MM.1S (cell line): ENCODE measurements at regions not wholly inside any gene's neighbourhood (a gene's known extent, or its start where the extent isn't known, plus 50 kb on each side); places are given as distances from the start of the nearest gene placed in this dataset.

Experiments used
- DNase-seq: peaks from one replicate; pipeline ENCODE4 v3.0.0-alpha.2; 2015
- H2AFZ ChIP-seq: fragments of 300-600 bp; sonication (generic); 2 replicates; pipeline ENCODE4 v1.6.0; 2016; ENCODE audit warnings: antibody characterized with exemption, low read length
- H3F3A ChIP-seq: fragments of 300-600 bp; sonication (generic); 2 replicates; pipeline ENCODE4 v1.6.1; 2016; ENCODE audit warnings: mild to moderate bottlenecking, antibody characterized with exemption, low read length, moderate library complexity, mixed read lengths; ENCODE audit not compliant: insufficient read depth
- H3K27ac ChIP-seq: fragments of 300-600 bp; sonication (generic); 2 replicates; pipeline ENCODE4 v1.5.1; 2016; ENCODE audit warnings: mild to moderate bottlenecking, low read length
- H3K27me3 ChIP-seq: fragments of 300-600 bp; sonication (generic); replicated peaks from 2 replicates; pipeline ENCODE4 v1.6.0; 2016; ENCODE audit warnings: low read length; ENCODE audit not compliant: insufficient read depth
- H3K36me3 ChIP-seq: fragments of 300-600 bp; sonication (generic); replicated peaks from 2 replicates; pipeline ENCODE4 v1.6.1; 2016; ENCODE audit warnings: mild to moderate bottlenecking, low read length, mixed read lengths; ENCODE audit not compliant: insufficient read depth
- H3K4me1 ChIP-seq: fragments of 300-600 bp; sonication (generic); 2 replicates; pipeline ENCODE4 v1.6.1; 2016; ENCODE audit warnings: low read length, mixed read lengths
- H3K4me2 ChIP-seq: fragments of 300-600 bp; sonication (generic); 2 replicates; pipeline ENCODE4 v1.6.0; 2016; ENCODE audit warnings: low read depth, low read length
- H3K4me3 ChIP-seq: fragments of 300-600 bp; sonication (generic); 2 replicates; pipeline ENCODE4 v1.5.1; 2016; ENCODE audit warnings: low read length, mixed read lengths
- H3K79me2 ChIP-seq: fragments of 300-600 bp; sonication (generic); 2 replicates; pipeline ENCODE4 v1.6.1; 2016; ENCODE audit warnings: mixed run types, low read length, mixed read lengths
- H3K9ac ChIP-seq: fragments of 300-600 bp; sonication (generic); 2 replicates; pipeline ENCODE4 v1.6.1; 2016; ENCODE audit warnings: low read length, mixed read lengths
- H3K9me2 ChIP-seq: fragments of 300-600 bp; sonication (generic); replicated peaks from 2 replicates; pipeline ENCODE4 v1.6.1; 2016; ENCODE audit warnings: mild to moderate bottlenecking, low read length, mixed read lengths; ENCODE audit not compliant: insufficient read depth
- H3K9me3 ChIP-seq: fragments of 300-600 bp; sonication (generic); replicated peaks from 2 replicates; pipeline ENCODE4 v1.6.1; 2016; ENCODE audit warnings: mild to moderate bottlenecking, low read length, mixed read lengths; ENCODE audit not compliant: insufficient read depth
- H4K20me1 ChIP-seq: fragments of 300-600 bp; sonication (generic); 2 replicates; pipeline ENCODE4 v1.6.1; 2016; ENCODE audit warnings: mild to moderate bottlenecking, low read length, moderate library complexity, mixed read lengths; ENCODE audit not compliant: insufficient read depth
- CTCF ChIP-seq: fragments of 300-600 bp; sonication (generic); IDR thresholded peaks from 2 replicates; pipeline ENCODE4 v1.5.1; 2016; ENCODE audit warnings: antibody characterized with exemption, low read length, mixed read lengths
- EZH2 ChIP-seq: fragments of 300-600 bp; sonication (generic); optimal IDR thresholded peaks from 2 replicates; pipeline ENCODE3; 2017; ENCODE audit warnings: low read depth, mild to moderate bottlenecking, antibody characterized with exemption, low read length, mixed read lengths
- EZH2phosphoT487 ChIP-seq: fragments of 300-600 bp; sonication (generic); IDR thresholded peaks from 2 replicates; pipeline ENCODE4 v1.6.1; 2018; ENCODE audit warnings: antibody characterized with exemption, low read length

- no peaks in the 10 kb centered on the region for H3K4me1 ChIP-seq
- no peaks in the 10 kb centered on the region for H4K20me1 ChIP-seq
- H3K36me3 ChIP-seq: no peaks in the 10 kb centered on the region
- H3K9ac ChIP-seq: no peak overlapping the region
- no peaks in the 10 kb centered on the region for H3K27me3 ChIP-seq
- H3K9me3 ChIP-seq: no peaks in the 10 kb centered on the region
- H3K9me2 ChIP-seq: no peaks in the 10 kb centered on the region
- no peak overlapping the region for H3K27ac ChIP-seq
- DNase-seq: no peak
- TF ChIP-seq EZH2phosphoT487 (no peak), CTCF (no peak), EZH2 (no peak)
- H3K79me2 ChIP-seq: no peaks in the 10 kb centered on the region
- H3F3A ChIP-seq: no peaks in the 10 kb centered on the region
- H3K4me2 ChIP-seq: no peak overlapping the region
- no peak overlapping the region for H2AFZ ChIP-seq
- H3K4me3 ChIP-seq: no peak overlapping the region
Observed at GRCh38 chr16:79723583-79724168, 123.1 kb upstream of the MAF start.

- no peak for TF ChIP-seq CTCF
- no peak for TF ChIP-seq EZH2
- no peak for TF ChIP-seq EZH2phosphoT487
- Histone ChIP-seq H3K9me3 (no peaks in the 10 kb centered on the region), H3K36me3 (no peaks in the 10 kb centered on the region), H3F3A (no peaks in the 10 kb centered on the region), H3K27me3 (no peaks in the 10 kb centered on the region), H3K27ac (no peak overlapping the region), H3K4me2 (no peak overlapping the region), H3K79me2 (no peaks in the 10 kb centered on the region), H3K4me1 (no peaks in the 10 kb centered on the region), H3K9ac (no peak overlapping the region), H2AFZ (no peak overlapping the region), H3K9me2 (no peaks in the 10 kb centered on the region), H3K4me3 (no peak overlapping the region), H4K20me1 (no peaks in the 10 kb centered on the region)
- DNase-seq: no peak
Observed at GRCh38 chr16:79721270-79721669, 120.7 kb upstream of the MAF start.

DNA sequence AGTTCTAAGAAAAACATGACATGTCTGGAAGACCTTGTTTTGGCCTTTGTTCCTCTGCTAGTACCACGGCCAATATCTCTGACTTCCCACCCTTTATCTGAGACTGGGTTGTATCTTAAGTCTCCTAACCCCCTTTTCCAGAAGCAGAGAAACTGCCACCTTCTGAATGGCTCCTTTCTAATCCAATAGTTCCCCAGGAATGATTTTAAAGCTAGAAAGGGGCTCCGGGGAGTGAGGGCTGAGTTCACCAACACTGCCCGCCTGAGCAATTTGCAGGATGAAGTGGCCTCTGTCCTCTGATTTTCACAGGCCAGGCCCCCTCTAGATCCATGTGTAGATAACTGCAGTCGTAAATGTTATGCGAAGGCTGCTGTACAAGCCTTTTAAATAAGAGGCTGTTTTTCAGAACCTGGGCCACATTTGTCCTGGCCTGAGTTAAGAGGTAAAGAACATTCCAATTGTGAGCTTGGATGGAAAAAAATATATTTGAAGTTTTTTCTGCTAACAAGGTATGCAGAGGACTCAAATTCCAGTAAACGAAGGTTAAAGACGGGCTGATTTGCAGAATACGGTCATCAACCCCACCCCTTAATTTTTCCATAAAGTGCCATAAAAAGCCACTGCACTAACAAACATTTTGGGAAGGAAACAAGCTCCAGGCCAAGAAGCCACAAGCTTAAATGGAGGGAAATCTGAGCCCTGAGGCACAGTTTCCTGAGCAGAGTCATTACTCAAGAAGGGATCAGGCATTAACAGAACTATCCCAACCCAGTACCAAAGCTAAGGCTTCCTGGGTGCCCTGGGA lies 117.0 kb upstream of the MAF start:
- Histone ChIP-seq H3K27ac (no peak overlapping the region), H3K9ac (no peak overlapping the region), H3K9me2 (no peaks in the 10 kb centered on the region), H3F3A (no peaks in the 10 kb centered on the region), H3K9me3 (no peaks in the 10 kb centered on the region), H2AFZ (no peak overlapping the region), H3K4me3 (no peak overlapping the region), H3K79me2 (no peaks in the 10 kb centered on the region), H4K20me1 (no peaks in the 10 kb centered on the region), H3K27me3 (no peaks in the 10 kb centered on the region), H3K4me2 (no peak overlapping the region), H3K4me1 (peaks cover 6% of the 10 kb centered on the region; the same call in 1 of the 2 replicates), H3K36me3 (no peaks in the 10 kb centered on the region)
- no peak for DNase-seq
- no peak for TF ChIP-seq CTCF
- no peak for TF ChIP-seq EZH2
- no peak for TF ChIP-seq EZH2phosphoT487
